GM21723 (cell line): ENCODE measurements at regions not wholly inside any gene's neighbourhood (a gene's known extent, or its start where the extent isn't known, plus 50 kb on each side); places are given as distances from the start of the nearest gene placed in this dataset.
"Not testable (repeated sequence)": the region's sequence is repeated elsewhere in the genome, so short reads cannot be mapped to it uniquely, and the experiment has no call there.

Experiments used
- ATAC-seq: cut with Tn5 transposase; IDR thresholded peaks from one replicate; pipeline ENCODE4 v1.9.1; 2021; ENCODE audit warnings: mild to moderate bottlenecking, moderate library complexity; ENCODE audit not compliant: unreplicated experiment

DNA sequence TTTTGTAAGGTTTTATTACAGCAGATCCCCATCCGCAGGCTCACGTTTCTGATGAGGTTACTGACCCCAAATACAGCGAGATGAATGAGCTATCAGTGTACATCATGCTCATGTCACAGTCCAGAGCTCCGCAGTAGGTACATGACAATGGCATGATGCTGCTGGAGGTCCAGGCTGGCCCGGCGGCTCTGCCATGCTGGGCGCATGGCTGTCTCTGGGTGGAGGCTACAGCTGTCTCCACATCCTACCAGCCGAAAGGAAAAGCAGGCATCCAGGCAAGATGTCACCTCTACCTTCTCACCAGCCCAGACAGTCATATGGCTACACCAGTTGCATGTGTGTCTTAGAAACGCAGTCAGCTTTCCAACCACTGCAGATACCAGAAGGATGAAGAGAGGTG lies 90.9 kb upstream of the RNF32 start:
- no peak for ATAC-seq

DNA sequence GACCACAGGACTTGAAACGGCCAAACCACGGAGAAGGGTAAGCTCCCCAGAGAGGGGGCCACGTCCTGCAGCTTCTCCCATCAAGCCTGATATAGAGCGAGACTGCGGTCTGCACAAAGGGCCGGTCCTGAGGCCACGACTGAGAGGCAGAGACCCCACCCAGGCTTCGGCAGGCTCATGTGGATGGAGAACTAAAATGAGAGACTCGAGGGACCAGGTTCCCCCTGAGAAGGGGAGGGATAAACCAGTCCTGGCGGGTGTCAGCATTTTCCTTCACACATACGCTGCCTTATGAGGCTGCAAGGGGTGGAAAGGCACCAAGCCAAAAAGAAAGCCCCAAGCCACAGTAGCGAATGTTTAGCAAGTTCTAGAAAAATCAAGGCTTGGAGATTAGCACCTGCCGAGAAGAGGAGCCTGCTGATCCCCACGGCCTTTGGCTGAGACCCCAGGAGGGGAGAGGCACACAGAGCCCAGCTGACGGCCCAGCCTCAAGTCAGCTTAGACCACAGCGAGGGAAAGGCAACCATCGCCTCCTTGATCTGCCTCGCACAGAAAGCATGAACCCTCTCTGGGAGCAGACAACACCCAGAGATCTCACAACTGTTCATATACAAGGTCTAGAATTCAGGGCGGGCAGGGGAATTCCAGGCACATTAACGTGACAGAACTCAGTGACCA lies 92.6 kb upstream of the RNF32 start:
- no peak for ATAC-seq

GRCh38 chr7:156545979-156546378 lies 94.6 kb upstream of the RNF32 start:
- no peak for ATAC-seq

GRCh38 chr7:156544919-156545715 lies 95.5 kb upstream of the RNF32 start:
- ATAC-seq, result no peak

GRCh38 chr7:156543699-156544598 lies 96.6 kb upstream of the RNF32 start:
- ATAC-seq, result no peak

DNA sequence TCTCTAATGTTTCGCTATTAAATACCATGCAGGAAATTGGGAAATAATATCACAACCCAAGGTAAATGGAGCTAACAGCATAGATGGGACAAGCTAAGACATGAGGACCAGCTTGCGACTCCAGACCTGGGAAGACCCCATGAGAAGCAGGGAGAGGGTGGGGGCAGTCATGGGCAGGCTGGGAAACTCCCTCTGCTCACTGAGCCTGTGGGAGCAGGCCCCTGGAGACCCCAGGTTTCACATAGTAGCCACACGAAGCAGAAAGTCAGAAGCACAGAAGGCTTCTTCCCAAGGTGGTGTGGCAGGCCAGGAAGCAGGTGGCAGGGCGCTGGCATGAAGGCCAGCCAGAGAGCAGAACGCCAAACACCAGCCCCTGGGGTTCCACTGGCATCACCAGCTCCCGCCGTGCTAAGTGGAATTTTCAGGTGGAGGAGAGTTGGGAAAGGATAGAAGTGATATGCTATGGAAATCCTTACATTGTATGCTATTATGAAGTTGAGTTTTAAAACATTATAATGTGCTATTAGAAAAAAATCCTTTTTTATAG lies 99.9 kb upstream of the RNF32 start:
- no peak for ATAC-seq

- no peak for ATAC-seq
Measured at GRCh38 chr7:156539999-156540398, 100.6 kb upstream of the RNF32 start.

DNA sequence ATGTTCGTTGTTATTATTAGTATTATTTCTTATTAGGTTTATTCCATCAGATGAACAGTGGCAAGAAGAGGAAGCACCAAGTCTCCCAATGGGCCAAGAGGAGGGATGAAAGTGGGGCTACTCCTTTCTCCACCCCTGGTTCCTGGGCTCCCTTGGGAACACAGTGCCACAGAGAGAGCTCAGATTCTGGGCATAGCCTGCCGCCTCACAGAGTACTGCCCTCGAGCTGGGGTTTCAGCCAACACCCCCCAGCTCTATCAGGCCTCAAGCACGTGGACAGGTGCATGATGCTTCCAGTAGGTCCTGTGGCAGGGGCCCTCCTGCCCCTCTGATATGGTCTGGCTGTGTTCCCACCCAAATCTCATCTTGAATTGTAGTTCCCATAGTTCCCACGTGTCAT lies 103.6 kb upstream of the RNF32 start:
- no peak for ATAC-seq

GRCh38 chr7:156534925-156535324 lies 105.6 kb upstream of the RNF32 start:
- no peak for ATAC-seq

GRCh38 chr7:156533964-156534363 lies 106.6 kb upstream of the RNF32 start:
- ATAC-seq, result no peak

GRCh38 chr7:156533420-156533819 lies 107.2 kb upstream of the RNF32 start:
- ATAC-seq, result no peak

- ATAC-seq, result no peak
Measured at GRCh38 chr7:156532016-156532602, 108.5 kb upstream of the RNF32 start.

- no peak for ATAC-seq
Measured at GRCh38 chr7:156529956-156530355, 110.6 kb upstream of the RNF32 start.

- no peak for ATAC-seq
Measured at GRCh38 chr7:156527458-156527890, 113.1 kb upstream of the RNF32 start.

DNA sequence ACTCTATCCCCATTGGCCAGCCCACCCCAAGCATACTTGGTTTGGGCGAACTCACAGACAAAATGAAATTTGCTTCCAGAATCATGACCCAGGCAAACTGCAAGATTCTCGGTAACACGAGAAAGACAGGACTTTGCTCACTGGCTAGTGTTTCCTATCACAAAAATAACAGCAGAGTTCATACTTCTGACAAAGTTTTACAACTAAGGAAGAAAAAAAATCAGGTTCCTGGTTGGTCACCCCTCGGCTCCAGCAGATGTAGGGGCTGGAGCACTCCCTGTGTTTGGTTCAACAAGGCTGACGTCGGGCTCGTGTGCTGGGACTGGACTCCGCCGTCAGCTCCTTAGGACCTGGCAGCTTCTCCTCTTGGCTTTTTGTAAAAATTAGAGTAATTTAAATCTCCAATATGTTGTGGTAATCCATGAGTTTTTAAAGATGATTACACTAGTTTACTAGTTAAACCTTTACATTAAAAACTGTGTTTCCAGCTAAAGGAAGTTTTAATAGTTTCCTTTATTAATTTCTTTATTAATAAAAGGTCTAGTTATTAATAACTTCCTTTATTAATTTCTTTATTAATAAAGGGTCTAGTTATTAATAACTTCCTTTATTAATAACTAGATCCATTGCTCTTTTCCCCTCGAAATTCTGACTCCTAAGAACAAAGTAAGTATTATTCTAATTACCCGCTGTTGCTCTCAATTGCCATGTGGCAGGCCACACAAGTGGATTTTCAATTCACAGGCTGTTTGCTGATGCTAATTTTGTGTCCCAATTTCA lies 115.6 kb upstream of the RNF32 start:
- no peak for ATAC-seq

GRCh38 chr7:156523447-156524048 lies 117.0 kb upstream of the RNF32 start:
- ATAC-seq, result no peak

DNA sequence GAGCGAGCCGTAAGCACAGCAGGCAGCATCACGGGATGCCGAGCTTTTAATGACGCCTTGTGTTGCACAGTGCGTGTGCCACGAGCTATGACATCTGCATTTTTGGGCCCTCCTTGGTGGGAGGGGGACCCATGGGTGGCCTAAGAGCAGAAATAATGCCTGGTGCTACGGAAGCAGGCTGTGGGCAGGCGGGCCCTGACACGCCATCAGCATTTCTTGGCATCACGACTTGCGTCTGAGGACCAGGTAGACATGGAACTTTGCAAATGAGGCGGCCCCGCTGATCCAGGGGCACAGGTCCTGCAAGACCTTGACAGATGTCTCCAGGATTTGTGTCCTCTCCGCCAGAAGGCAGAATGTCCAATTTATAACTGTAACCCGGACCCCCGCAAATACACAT lies 117.8 kb upstream of the RNF32 start:
- ATAC-seq, result no peak

- ATAC-seq, result no peak
Measured at GRCh38 chr7:156519070-156519469, 121.5 kb upstream of the RNF32 start.

DNA sequence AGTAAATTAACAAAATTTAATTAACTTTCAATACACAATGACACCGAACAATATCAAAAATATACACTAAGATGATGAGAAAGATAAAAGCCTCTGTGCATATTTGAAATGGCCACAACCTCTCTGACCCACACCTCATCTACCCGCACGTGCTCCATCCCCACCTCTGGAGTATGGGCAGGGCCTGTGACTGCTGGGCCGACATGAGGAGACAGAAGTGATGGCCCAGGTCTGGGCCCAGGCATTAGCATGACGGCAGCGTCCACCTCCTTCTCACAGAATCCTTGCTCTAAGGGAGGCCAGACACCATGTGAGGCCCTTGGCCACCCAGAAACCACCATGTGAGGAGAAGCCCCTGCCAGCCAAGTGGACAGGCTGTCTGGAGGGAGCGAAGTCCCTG lies 122.1 kb upstream of the RNF32 start:
- no peak for ATAC-seq

GRCh38 chr7:156517858-156518257 lies 122.7 kb upstream of the RNF32 start:
- ATAC-seq, result not testable (repeated sequence)
